GM13977 (cell line): ENCODE measurements at regions not wholly inside any gene's neighbourhood (a gene's known extent, or its start where the extent isn't known, plus 50 kb on each side); places are given as distances from the start of the nearest gene placed in this dataset.

Experiments used
- DNase-seq: peaks from one replicate; pipeline ENCODE4 v3.0.0; 2012; ENCODE audit warnings: low spot score
- CTCF ChIP-seq: IDR thresholded peaks from 2 replicates; pipeline ENCODE4 v1.5.1; 2012; ENCODE audit warnings: mild to moderate bottlenecking, control low read depth; ENCODE audit not compliant: insufficient read depth; ENCODE audit errors: extremely low read depth, missing control alignments
- in situ Hi-C: fragments of 300-500 bp; cut with MboI; formaldehyde crosslinking; loops from one replicate; pipeline ENCODE4 v1.12.0; 2022; ENCODE audit warnings: low sequenced_read_pairs, low pct_unique_long_range_greater_than_20kb, mixed read lengths, inconsistent platforms; ENCODE audit not compliant: unreplicated experiment

- no peak for TF ChIP-seq CTCF
- in situ Hi-C loops = no loop called here
- no peak for DNase-seq
These were observed 168.3 kb upstream of the DMAC1 start for GRCh38 chr9:7967851-7968250.

DNA sequence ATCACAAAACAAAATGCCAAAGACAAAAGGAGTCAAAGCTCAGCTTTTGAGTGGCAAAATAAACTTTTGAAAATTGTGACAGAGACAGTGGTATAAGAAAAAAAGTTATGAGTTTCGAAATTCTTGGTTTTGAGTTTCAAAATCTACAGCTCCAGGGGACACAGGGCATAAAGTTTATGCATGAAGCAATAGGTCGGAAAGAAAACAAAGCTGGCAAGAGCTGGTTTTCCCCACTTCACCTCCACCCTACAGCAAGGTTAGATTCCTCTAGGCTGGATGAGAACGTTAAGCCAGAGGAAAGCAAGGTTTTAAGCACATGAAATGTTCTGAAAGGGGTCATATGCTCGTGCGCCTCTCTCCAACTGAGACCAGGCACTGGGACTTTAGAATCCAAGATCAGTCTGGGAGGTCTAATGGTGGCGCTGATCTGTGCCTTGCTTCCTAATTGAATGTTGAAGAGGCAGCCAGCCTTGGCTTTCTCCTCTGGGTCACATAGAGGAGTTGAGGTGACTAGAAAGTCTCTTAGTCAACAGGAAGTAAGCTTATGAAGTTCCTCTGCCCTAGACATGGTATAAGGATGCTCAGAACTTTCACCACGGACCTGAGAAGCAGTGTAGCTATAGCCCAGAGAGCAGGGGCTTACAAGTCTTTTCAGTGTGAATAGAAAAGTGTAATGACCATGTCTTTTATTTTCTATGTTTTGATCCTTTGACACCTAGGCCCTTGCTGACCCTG lies 167.7 kb upstream of the DMAC1 start:
- no peak for TF ChIP-seq CTCF
- in situ Hi-C loops = no loop called here
- no peak for DNase-seq

GRCh38 chr9:7965063-7965462 lies 165.5 kb upstream of the DMAC1 start:
- in situ Hi-C loops = no loop called here
- DNase-seq = no peak
- TF ChIP-seq CTCF = no peak

GRCh38 chr9:7963026-7963425 lies 163.4 kb upstream of the DMAC1 start:
- no peak for DNase-seq
- TF ChIP-seq CTCF = no peak
- in situ Hi-C loops = no loop called here

GRCh38 chr9:7961076-7961475 lies 161.5 kb upstream of the DMAC1 start:
- TF ChIP-seq CTCF = no peak
- no peak for DNase-seq
- in situ Hi-C loops = no loop called here

DNA sequence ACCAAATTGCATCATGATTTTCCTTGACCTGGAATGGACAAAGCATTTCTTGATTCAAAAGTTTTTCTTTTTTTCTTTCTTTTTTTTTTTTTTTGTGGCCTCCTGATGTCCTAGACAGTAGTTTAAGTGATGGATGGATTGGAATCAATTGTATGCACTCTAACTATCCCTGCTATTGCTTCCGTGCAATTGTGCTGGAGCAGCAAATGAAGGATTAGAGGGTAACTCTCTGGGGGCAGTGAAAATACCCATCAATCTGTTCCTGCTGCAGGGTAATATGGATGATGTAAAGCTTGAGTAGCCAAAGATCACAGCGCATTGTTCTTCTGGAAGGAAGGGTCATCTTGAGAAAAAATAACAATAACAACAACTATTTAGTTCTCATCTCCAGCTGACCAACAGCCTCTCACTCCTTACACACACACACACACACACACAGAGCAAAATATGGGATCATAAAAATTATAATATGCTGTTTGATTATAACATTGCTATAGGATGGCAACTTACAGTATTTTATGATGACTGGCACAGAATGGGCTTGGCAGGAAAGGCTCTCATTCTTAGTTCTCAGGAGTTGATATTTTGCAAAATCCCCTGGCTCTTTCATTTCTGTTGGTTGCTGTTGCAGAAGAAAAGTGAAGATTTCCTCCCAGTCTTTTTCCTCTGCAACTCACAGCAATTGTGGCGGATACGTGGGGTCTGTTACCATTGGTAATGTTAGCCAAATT lies 160.9 kb upstream of the DMAC1 start:
- TF ChIP-seq CTCF = no peak
- in situ Hi-C loops = no loop called here
- no peak for DNase-seq
